Esophagus muscularis mucosa (tissue), 4 donors: ENCODE measurements at regions not wholly inside any gene's neighbourhood (a gene's known extent, or its start where the extent isn't known, plus 50 kb on each side); places are given as distances from the start of the nearest gene placed in this dataset.

ENCODE experiments used
- DNase-seq: peaks from one replicate; pipeline ENCODE4 v3.0.0-alpha.2; 2017; ENCODE audit errors: extremely low spot score
- H3K27ac ChIP-seq, 4 donors: fragments of 200-600 bp; sonication (generic); replicated peaks in 1 of 4; 1 replicate in 3 of 4; 2 replicates in 1 of 4; pipeline ENCODE4 v1.5.1; 2016 to 2019; ENCODE audit warnings: mild to moderate bottlenecking in 1 of 4
- H3K27me3 ChIP-seq, 4 donors: fragments of 200-600 bp; sonication (generic); one replicate each; pipeline versions ENCODE4 v1.5.1 to v1.6.0; 2016 to 2019
- H3K36me3 ChIP-seq, 4 donors: fragments of 200-600 bp; sonication (generic); one replicate each; pipeline ENCODE4 v1.5.1; 2016 to 2019
- H3K4me1 ChIP-seq, 4 donors: fragments of 200-600 bp; sonication (generic); one replicate each; pipeline ENCODE4 v1.5.1; 2016 to 2019
- H3K4me3 ChIP-seq, 4 donors: fragments of 200-600 bp; sonication (generic); 1 replicate in 2 of 4; 2 replicates in 2 of 4; pipeline ENCODE4 v1.5.1; 2016 to 2019; ENCODE audit warnings: mild to moderate bottlenecking in 4 of 4, moderate library complexity in 1 of 4
- H3K9me3 ChIP-seq, 4 donors: fragments of 200-600 bp; sonication (generic); 1 replicate in 3 of 4; 2 replicates in 1 of 4; pipeline ENCODE4 v1.5.1; 2016 to 2019
- CTCF ChIP-seq, 3 experiments: fragments of 200-600 bp in 2 of 3; fragments of 450-650 bp in 1 of 3; sonication (generic) in 2 of 3; IDR thresholded peaks; one replicate each; pipeline ENCODE4 v1.5.1; 2017 to 2019; ENCODE audit warnings: antibody characterized with exemption in 3 of 3, mild to moderate bottlenecking in 2 of 3, moderate library complexity in 1 of 3
- EP300 ChIP-seq: sonication (generic); formaldehyde crosslinking; IDR thresholded peaks from one replicate; pipeline ENCODE4 v1.6.1; 2017; ENCODE audit warnings: antibody characterized with exemption
- POLR2A ChIP-seq: fragments of 450-650 bp; IDR thresholded peaks from one replicate; pipeline ENCODE4 v1.6.1; 2017; ENCODE audit warnings: antibody characterized with exemption, moderate library complexity, mild to moderate bottlenecking, low read depth
- POLR2AphosphoS5 ChIP-seq, 2 donors: sonication (generic); formaldehyde crosslinking; IDR thresholded peaks; one replicate each; pipeline ENCODE4 v1.6.1; 2017; ENCODE audit warnings: antibody characterized with exemption in 2 of 2
- WGBS: methylation state at CpG from one replicate; pipeline ENCODE4 v1.1.5; 2018; 5-methylcytosine and 5-hydroxymethylcytosine counted together
- intact Hi-C: fragments of 100-400 bp; cut with DNase I; formaldehyde crosslinking; loops from one replicate; pipeline ENCODE4 v1.15.1; 2023

- Histone ChIP-seq H3K36me3 (no peaks in the 10 kb centered on the region), H3K4me1 (peaks cover 0 to 9% (median 3%) of the 10 kb centered on the region in 4 donors), H3K9me3 (peaks cover 0 to 4% (median under 1%) of the 10 kb centered on the region in 4 donors), H3K27me3 (no peaks in the 10 kb centered on the region), H3K27ac (no peak overlapping the region), H3K4me3 (no peak overlapping the region)
- no peak for TF ChIP-seq POLR2AphosphoS5 (IDR thresholded peaks at IDR 0.05)
- no peak for TF ChIP-seq EP300
- TF ChIP-seq CTCF (IDR thresholded peaks at IDR 0.05): no peak
- no peak for TF ChIP-seq POLR2A
- 29% methylated on average over 1 of the region's 1 CpG for WGBS
- intact Hi-C loops: loop anchor here (10.0 kb wide), 1 partner anchor 127 kb away; no protein-coding TSS in a partner anchor
- DNase-seq: no peak
Measured at GRCh38 chr21:29248124-29248523, 50.6 kb upstream of the BACH1 start.
